DOHH2 (cell line): ENCODE measurements at regions not wholly inside any gene's neighbourhood (a gene's known extent, or its start where the extent isn't known, plus 50 kb on each side); places are given as distances from the start of the nearest gene placed in this dataset.

Experiments
- H3F3A ChIP-seq: fragments of 200-600 bp; sonication (generic), shearing (Covaris generic); 2 replicates; pipeline ENCODE4 v1.6.0; 2016; ENCODE audit warnings: antibody characterized with exemption, mild to moderate bottlenecking; ENCODE audit not compliant: control insufficient read depth, insufficient read depth
- H3K27ac ChIP-seq: fragments of 200-600 bp; sonication (generic); 2 replicates; pipeline ENCODE4 v1.5.1; 2014; ENCODE audit warnings: low read depth, mild to moderate bottlenecking, low read length, moderate library complexity
- H3K27me3 ChIP-seq: fragments of 200-600 bp; sonication (generic); 2 replicates; pipeline ENCODE4 v1.6.1; 2014; ENCODE audit warnings: mild to moderate bottlenecking, low read length, mixed read lengths; ENCODE audit not compliant: control insufficient read depth
- H3K36me3 ChIP-seq: fragments of 200-600 bp; sonication (generic); 2 replicates; pipeline ENCODE4 v1.6.1; 2014; ENCODE audit warnings: mild to moderate bottlenecking, low read length, moderate library complexity, mixed read lengths; ENCODE audit not compliant: control insufficient read depth
- H3K4me1 ChIP-seq: fragments of 200-600 bp; sonication (generic); 2 replicates; pipeline ENCODE4 v1.6.1; 2014; ENCODE audit warnings: mild to moderate bottlenecking, low read length, mixed read lengths; ENCODE audit not compliant: control insufficient read depth
- H3K4me2 ChIP-seq: fragments of 200-600 bp; sonication (generic); 2 replicates; pipeline ENCODE4 v1.6.0; 2014; ENCODE audit warnings: mild to moderate bottlenecking, low read length, moderate library complexity
- H3K4me3 ChIP-seq: fragments of 200-600 bp; sonication (generic); 2 replicates; pipeline ENCODE4 v1.5.1; 2014; ENCODE audit warnings: mild to moderate bottlenecking, low read length, mixed read lengths
- H3K79me2 ChIP-seq: fragments of 200-600 bp; sonication (generic); 2 replicates; pipeline ENCODE4 v1.6.1; 2014; ENCODE audit warnings: mild to moderate bottlenecking, low read length, mixed read lengths; ENCODE audit not compliant: control insufficient read depth
- H3K9me2 ChIP-seq: fragments of 200-600 bp; sonication (generic); replicated peaks from 2 replicates; pipeline ENCODE4 v1.6.1; 2014; ENCODE audit warnings: mild to moderate bottlenecking, low read length, mixed read lengths; ENCODE audit not compliant: control insufficient read depth
- H3K9me3 ChIP-seq: fragments of 200-600 bp; sonication (generic); 2 replicates; pipeline ENCODE4 v1.6.1; 2014; ENCODE audit warnings: antibody characterized with exemption, low read length, mixed read lengths; ENCODE audit not compliant: control insufficient read depth, insufficient read depth
- H4K20me1 ChIP-seq: fragments of 200-600 bp; sonication (generic); 2 replicates; pipeline ENCODE4 v1.6.0; 2014; ENCODE audit warnings: low read depth, mild to moderate bottlenecking, antibody characterized with exemption, low read length, moderate library complexity; ENCODE audit not compliant: control insufficient read depth, insufficient read depth
- EZH2phosphoT487 ChIP-seq: fragments of 200-600 bp; sonication (generic); IDR thresholded peaks from 2 replicates; pipeline ENCODE4 v1.6.1; 2017; ENCODE audit warnings: borderline replicate concordance, mild to moderate bottlenecking, antibody characterized with exemption, low read length, moderate library complexity, mixed read lengths
- TF ChIP-seq, protein P1 (sequence below): fragments of 200-600 bp; sonication (generic); IDR thresholded peaks from one replicate; pipeline ENCODE4 v1.5.1; 2014; ENCODE audit warnings: antibody characterized with exemption, mild to moderate bottlenecking, low read depth, low read length; ENCODE audit not compliant: poor library complexity, severe bottlenecking

GRCh38 chr15:31469786-31470525, 143.3 kb downstream of the KLF13 start:
- Histone ChIP-seq H3K27ac (no peak overlapping the region), H3K4me3 (no peak overlapping the region), H3K9me2 (no peaks in the 10 kb centered on the region; the same call in 1 of the 2 replicates), H3K79me2 (no peaks in the 10 kb centered on the region), H3K27me3 (no peaks in the 10 kb centered on the region), H3K36me3 (no peaks in the 10 kb centered on the region), H3K9me3 (no peaks in the 10 kb centered on the region), H4K20me1 (no peaks in the 10 kb centered on the region), H3K4me2 (no peak overlapping the region), H3F3A (no peaks in the 10 kb centered on the region), H3K4me1 (peaks cover 41% of the 10 kb centered on the region)
- no peak for TF ChIP-seq EZH2phosphoT487
- TF ChIP-seq, protein P1, sequence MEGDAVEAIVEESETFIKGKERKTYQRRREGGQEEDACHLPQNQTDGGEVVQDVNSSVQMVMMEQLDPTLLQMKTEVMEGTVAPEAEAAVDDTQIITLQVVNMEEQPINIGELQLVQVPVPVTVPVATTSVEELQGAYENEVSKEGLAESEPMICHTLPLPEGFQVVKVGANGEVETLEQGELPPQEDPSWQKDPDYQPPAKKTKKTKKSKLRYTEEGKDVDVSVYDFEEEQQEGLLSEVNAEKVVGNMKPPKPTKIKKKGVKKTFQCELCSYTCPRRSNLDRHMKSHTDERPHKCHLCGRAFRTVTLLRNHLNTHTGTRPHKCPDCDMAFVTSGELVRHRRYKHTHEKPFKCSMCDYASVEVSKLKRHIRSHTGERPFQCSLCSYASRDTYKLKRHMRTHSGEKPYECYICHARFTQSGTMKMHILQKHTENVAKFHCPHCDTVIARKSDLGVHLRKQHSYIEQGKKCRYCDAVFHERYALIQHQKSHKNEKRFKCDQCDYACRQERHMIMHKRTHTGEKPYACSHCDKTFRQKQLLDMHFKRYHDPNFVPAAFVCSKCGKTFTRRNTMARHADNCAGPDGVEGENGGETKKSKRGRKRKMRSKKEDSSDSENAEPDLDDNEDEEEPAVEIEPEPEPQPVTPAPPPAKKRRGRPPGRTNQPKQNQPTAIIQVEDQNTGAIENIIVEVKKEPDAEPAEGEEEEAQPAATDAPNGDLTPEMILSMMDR = no peak

DNA sequence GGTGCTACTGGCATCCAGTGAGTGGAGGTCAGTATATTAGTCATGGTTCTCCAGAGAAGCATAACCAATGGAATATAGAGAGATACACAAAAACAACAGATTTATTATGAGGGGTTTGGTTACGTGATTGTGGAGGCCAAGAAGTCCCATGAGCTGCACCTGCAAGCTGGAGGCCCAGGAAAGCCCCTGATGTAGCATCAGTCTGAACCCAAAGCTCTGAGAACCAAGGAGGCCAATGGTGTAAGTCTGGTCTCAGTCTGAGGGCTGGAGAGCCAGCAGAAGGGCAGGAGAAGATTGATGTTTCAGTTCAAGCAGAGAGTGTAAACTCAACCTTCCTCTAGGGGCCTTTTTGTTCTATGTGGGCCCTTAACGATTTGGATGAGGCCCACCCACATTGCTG, 144.1 kb downstream of the KLF13 start:
- no peak overlapping the region for H3K4me3 ChIP-seq
- no peak overlapping the region for H3K27ac ChIP-seq
- no peaks in the 10 kb centered on the region for H3K9me3 ChIP-seq
- H4K20me1 ChIP-seq = no peaks in the 10 kb centered on the region
- no peaks in the 10 kb centered on the region for H3K79me2 ChIP-seq
- TF ChIP-seq, protein P1 = no peak
- TF ChIP-seq EZH2phosphoT487 = no peak
- peaks cover 34% of the 10 kb centered on the region for H3K4me1 ChIP-seq
- no peaks in the 10 kb centered on the region for H3F3A ChIP-seq
- H3K9me2 ChIP-seq = no peaks in the 10 kb centered on the region; the same call in 1 of the 2 replicates
- H3K27me3 ChIP-seq = no peaks in the 10 kb centered on the region
- H3K4me2 ChIP-seq = no peak overlapping the region
- H3K36me3 ChIP-seq = no peaks in the 10 kb centered on the region

GRCh38 chr15:31471731-31472430, 145.2 kb downstream of the KLF13 start:
- no peaks in the 10 kb centered on the region; the same call in 1 of the 2 replicates for H3K9me2 ChIP-seq
- no peak for TF ChIP-seq EZH2phosphoT487
- TF ChIP-seq, protein P1 = no peak
- no peak overlapping the region for H3K27ac ChIP-seq
- no peaks in the 10 kb centered on the region for H3K27me3 ChIP-seq
- H3K4me2 ChIP-seq = no peak overlapping the region
- no peaks in the 10 kb centered on the region for H3K79me2 ChIP-seq
- no peaks in the 10 kb centered on the region for H3K36me3 ChIP-seq
- H3K4me1 ChIP-seq = peaks cover 34% of the 10 kb centered on the region
- H3K4me3 ChIP-seq = no peak overlapping the region
- no peaks in the 10 kb centered on the region for H4K20me1 ChIP-seq
- H3K9me3 ChIP-seq = no peaks in the 10 kb centered on the region
- H3F3A ChIP-seq = no peaks in the 10 kb centered on the region
